Stimulated activated memory B cell treated with anti-CD40 and anti-IgM and Interleukin-4, amounts not matched to agents 10 μg/mL and 1 μg/mL and 100 μg/mL, for 72 hours (primary cell): ENCODE measurements at regions not wholly inside any gene's neighbourhood (a gene's known extent, or its start where the extent isn't known, plus 50 kb on each side); places are given as distances from the start of the nearest gene placed in this dataset.

Experiments used
- ATAC-seq: fragments of 150-1000 bp; cut with Tn5 transposase; 2 replicates; pipeline ENCODE4 v1.10.0; 2021
- H3K27ac Mint-ChIP-seq: one replicate; pipeline ENCODE4 v1.8.0; 2022; ENCODE audit warnings: mild to moderate bottlenecking, mixed read lengths
- H3K27me3 Mint-ChIP-seq: one replicate; pipeline ENCODE4 v1.8.0; 2022; ENCODE audit warnings: mixed read lengths
- H3K36me3 Mint-ChIP-seq: one replicate; pipeline ENCODE4 v1.8.0; 2022; ENCODE audit warnings: mixed read lengths
- H3K4me1 Mint-ChIP-seq: one replicate; pipeline ENCODE4 v1.8.0; 2022; ENCODE audit warnings: mixed read lengths
- H3K4me3 Mint-ChIP-seq: one replicate; pipeline ENCODE4 v1.8.0; 2022; ENCODE audit warnings: mild to moderate bottlenecking, moderate library complexity, mixed read lengths
- H3K9me3 Mint-ChIP-seq: one replicate; pipeline ENCODE4 v1.8.0; 2022; ENCODE audit warnings: mixed read lengths

DNA sequence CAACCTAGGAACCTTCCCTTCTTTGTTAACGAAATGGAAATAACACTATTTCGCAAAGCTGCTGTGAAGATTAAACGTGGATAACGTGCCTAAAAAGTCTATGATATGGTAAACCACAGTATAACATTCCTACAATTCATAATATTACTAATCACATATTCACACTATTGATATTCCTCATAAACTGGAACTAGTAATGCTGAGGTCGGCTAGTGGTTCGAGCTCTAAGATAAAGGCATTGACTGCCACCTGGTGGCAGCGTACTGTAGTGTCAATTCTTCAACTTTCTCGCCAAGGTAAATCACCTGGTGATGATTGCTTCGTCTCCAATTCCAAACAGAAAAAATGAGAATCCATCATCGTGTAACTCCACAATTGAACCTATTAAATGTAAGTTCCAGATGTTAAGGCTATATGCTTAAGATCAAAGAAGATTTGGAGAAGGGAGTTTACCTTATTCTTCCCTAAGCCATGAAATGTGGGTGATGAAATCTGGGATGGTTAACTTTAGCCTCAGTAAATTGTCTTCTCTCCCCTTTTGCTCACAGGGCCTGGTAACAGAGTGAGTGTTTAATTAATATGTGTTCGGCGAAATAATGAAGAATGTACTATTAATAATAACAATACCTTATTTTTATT lies 197.5 kb upstream of the TMEM132C start:
- no peaks in the 10 kb centered on the region for H3K36me3 Mint-ChIP-seq
- peaks cover 8% of the 10 kb centered on the region for H3K9me3 Mint-ChIP-seq
- H3K4me1 Mint-ChIP-seq: no peaks in the 10 kb centered on the region
- H3K27me3 Mint-ChIP-seq: peaks cover 7% of the 10 kb centered on the region
- no peak for ATAC-seq
- H3K27ac Mint-ChIP-seq: no peak overlapping the region
- no peak overlapping the region for H3K4me3 Mint-ChIP-seq

DNA sequence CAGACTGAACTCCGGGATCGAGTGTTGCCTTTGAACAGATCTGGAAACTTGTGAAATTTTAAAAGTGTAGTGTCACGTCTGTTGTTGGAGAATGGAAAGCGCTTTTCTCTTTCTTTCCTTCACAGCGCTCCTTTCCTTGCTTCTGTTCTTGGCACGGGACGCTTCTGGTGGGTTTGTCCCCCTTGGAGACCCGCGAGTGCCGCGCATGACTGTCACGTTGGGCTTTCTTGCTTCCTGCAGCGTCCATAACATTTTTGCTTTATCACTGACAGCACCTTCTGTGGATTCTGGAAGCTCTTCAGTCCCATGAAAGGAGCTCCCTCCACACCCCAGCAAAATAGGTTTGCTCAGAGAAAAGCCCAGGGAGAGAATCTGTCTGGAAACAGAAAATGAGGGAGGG lies 193.0 kb upstream of the TMEM132C start:
- Mint-ChIP-seq H3K9me3 (peaks cover 19% of the 10 kb centered on the region), H3K27ac (no peak overlapping the region), H3K27me3 (peaks cover 10% of the 10 kb centered on the region), H3K4me3 (no peak overlapping the region), H3K36me3 (no peaks in the 10 kb centered on the region), H3K4me1 (no peaks in the 10 kb centered on the region)
- ATAC-seq: no peak

DNA sequence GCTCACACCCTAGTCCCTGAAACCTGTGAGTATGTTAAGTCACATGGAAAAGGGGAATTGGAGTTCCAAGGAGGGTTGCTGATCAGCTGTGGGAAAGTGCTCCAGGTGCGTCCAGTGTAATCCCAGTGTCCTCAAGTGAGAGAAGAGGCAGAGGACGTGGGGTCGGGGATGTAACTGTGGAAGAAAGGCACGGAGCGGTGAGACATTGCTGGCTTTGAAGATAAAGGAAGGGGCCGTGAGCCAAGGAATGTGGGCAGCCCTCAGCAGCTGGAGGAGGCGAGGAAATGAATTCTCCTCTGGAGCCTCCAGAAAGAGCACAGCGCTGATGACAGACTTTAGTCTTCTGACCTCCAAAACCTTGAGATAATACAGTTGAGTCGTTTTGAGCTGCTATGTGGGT lies 191.6 kb upstream of the TMEM132C start:
- Mint-ChIP-seq H3K9me3 (peaks cover 16% of the 10 kb centered on the region), H3K27ac (no peak overlapping the region), H3K4me1 (no peaks in the 10 kb centered on the region), H3K27me3 (peaks cover 10% of the 10 kb centered on the region), H3K36me3 (no peaks in the 10 kb centered on the region), H3K4me3 (no peak overlapping the region)
- ATAC-seq: no peak

DNA sequence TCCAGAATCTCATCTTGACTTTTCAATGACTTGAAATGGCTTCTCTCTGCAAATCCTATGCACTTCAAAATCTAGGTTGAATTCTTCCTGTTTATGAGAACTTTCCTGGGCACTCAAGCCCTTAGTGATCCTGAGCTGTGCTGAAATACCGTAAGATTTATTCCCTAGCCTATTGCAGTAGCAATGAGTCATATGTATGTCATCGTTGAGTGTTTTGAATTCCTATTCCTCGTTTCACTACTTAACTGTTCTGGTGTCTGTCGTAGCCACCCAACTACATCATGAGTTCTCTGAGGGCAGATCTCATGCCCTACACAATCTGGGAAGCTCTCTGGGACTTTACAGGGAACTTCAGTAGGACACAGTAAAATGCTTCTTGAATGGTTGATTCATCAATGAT lies 190.8 kb upstream of the TMEM132C start:
- no peaks in the 10 kb centered on the region for H3K36me3 Mint-ChIP-seq
- peaks cover 16% of the 10 kb centered on the region for H3K9me3 Mint-ChIP-seq
- no peak overlapping the region for H3K27ac Mint-ChIP-seq
- no peaks in the 10 kb centered on the region for H3K4me1 Mint-ChIP-seq
- no peak overlapping the region for H3K4me3 Mint-ChIP-seq
- ATAC-seq: no peak
- peaks cover 10% of the 10 kb centered on the region for H3K27me3 Mint-ChIP-seq

DNA sequence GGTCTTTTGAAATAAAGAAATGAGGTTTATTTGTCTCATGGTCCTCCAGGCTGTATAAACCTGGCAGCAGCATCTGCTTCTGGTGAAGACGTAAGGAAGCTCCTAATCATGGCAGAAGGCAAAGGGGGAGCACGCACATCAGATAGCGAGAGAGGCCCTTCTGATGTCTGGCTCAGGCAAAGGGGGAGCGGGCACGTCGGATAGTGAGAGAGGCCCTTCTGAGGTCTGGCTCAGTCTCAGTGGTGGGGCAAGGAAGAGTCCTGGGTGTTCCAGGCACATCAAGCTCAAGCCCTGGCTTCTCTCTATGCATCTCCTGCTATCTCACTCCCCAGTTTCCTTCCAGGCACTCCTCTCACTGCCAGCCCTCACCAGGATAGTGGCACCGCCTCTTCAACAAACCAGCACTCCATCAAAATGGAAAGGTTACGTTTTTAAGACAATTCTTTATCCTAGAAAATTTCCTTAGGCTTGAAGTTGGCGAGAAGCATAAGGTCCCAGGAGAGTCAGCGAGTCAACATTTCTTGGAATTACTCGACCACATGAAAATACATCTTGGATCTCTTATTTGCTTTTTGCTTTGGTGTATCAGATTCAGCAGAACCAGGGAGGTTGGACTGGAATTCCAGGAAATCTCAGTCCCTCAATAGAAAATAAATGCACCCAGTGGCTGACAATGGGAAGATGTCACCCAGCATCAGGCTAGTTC lies 189.6 kb upstream of the TMEM132C start:
- Mint-ChIP-seq H3K9me3 (peaks cover 10% of the 10 kb centered on the region), H3K27me3 (peaks cover 10% of the 10 kb centered on the region), H3K27ac (no peak overlapping the region), H3K4me3 (no peak overlapping the region), H3K36me3 (no peaks in the 10 kb centered on the region), H3K4me1 (no peaks in the 10 kb centered on the region)
- no peak for ATAC-seq

DNA sequence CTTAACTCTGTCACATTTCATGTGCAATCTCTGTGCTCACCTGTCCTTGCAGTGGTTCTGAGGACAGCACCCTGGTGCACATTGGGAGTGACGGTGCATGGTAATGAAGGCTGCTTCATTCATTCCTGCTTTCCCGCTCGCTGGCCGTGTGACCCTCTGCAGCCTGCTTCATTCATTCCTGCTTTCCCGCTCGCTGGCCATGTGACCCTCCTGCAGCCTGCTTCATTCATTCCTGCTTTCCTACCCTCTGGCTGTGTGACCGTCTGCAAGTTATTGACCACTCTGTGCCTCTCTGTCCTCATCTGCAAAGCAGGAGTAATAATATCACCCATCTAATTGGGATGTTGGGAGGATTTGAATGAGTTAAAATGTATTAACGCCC lies 189.1 kb upstream of the TMEM132C start:
- H3K36me3 Mint-ChIP-seq: no peaks in the 10 kb centered on the region
- H3K27ac Mint-ChIP-seq: no peak overlapping the region
- H3K4me3 Mint-ChIP-seq: no peak overlapping the region
- peaks cover 10% of the 10 kb centered on the region for H3K9me3 Mint-ChIP-seq
- peaks cover 10% of the 10 kb centered on the region for H3K27me3 Mint-ChIP-seq
- no peak for ATAC-seq
- no peaks in the 10 kb centered on the region for H3K4me1 Mint-ChIP-seq

DNA sequence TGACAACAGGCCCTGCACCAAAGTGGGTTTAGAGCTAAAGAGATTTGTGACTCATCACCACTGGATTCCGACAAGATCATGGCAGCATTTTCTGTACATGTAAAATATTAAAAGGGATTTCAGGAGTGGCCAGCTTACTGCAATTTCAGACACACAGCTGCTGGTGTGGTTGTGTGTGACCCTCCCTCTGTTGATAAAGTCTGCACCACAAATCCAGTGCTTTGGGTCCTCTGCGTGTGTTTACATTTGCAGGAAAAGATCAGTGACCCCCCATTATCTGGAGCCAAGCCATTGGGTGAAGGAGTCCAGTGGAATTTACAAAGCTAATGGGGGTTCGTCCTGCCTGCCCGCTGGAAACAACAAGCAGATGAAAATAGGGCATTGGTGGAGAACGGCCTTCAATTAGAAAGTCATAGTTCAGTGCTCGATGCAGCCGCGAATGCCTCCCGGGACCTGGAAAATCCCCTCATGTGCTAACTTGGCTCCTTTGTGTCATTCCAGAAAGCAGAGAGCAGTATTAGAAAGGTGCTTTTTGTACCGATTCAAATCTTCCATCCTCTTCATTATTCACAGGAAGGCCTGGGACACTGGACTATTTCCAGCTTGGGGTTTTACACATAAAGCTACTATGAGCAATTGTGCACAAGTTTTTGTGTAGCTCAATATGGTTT lies 188.5 kb upstream of the TMEM132C start:
- no peaks in the 10 kb centered on the region for H3K4me1 Mint-ChIP-seq
- peaks cover 10% of the 10 kb centered on the region for H3K27me3 Mint-ChIP-seq
- no peaks in the 10 kb centered on the region for H3K36me3 Mint-ChIP-seq
- H3K9me3 Mint-ChIP-seq: peaks cover 10% of the 10 kb centered on the region
- no peak overlapping the region for H3K4me3 Mint-ChIP-seq
- no peak overlapping the region for H3K27ac Mint-ChIP-seq
- no peak for ATAC-seq

DNA sequence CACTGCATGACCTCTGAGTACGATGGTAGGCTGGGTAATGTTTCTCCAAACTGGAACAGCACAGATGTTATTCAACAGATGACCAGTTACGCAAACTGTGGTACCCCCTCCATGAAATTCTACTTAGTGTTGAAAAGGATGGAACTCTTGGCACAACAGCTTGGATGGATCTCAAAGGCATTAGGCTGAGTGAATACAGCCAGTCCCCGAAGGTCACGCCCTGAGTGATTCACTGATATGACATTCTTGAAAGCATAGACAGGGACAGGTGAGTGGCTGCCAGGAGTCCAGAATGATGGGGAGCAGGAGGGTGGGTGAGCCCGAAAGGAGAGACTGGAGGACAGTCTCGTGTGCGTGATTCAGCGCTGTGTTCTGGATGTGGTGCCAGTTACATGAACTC lies 187.5 kb upstream of the TMEM132C start:
- H3K4me1 Mint-ChIP-seq: no peaks in the 10 kb centered on the region
- no peak for ATAC-seq
- H3K27me3 Mint-ChIP-seq: peaks cover 10% of the 10 kb centered on the region
- peaks cover 10% of the 10 kb centered on the region for H3K9me3 Mint-ChIP-seq
- no peak overlapping the region for H3K27ac Mint-ChIP-seq
- no peaks in the 10 kb centered on the region for H3K36me3 Mint-ChIP-seq
- H3K4me3 Mint-ChIP-seq: no peak overlapping the region

DNA sequence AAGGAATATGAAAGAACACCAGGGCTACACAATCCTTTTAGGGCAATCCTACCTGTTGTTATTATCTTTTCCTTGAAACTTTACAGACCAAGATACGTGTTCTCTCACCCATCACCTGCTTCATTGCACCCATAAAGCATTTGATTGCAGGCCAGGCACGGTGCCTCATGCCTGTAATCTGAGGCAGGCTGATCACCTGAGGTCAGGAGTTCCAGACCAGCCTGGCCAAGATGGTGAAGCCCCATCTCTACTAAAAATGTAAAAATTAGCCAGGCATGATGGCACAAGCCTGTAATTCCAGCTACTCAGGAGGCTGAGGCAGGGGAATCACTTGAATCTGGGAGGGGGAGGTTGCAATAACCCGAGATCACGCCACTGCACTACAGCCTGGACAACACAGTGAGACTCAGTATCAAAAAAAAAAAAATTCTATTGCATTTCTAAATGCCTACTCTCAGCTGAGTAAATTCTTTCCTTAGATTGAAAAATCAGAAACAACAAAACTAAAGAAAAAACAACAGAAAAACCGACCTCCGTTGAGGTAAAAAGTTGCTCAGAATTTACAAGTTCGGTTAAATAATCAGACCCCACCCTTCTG lies 183.7 kb upstream of the TMEM132C start:
- Mint-ChIP-seq H3K27me3 (peaks cover 4% of the 10 kb centered on the region), H3K4me1 (no peaks in the 10 kb centered on the region), H3K27ac (no peak overlapping the region), H3K36me3 (no peaks in the 10 kb centered on the region), H3K4me3 (no peak overlapping the region), H3K9me3 (peaks cover 5% of the 10 kb centered on the region)
- ATAC-seq: no peak

DNA sequence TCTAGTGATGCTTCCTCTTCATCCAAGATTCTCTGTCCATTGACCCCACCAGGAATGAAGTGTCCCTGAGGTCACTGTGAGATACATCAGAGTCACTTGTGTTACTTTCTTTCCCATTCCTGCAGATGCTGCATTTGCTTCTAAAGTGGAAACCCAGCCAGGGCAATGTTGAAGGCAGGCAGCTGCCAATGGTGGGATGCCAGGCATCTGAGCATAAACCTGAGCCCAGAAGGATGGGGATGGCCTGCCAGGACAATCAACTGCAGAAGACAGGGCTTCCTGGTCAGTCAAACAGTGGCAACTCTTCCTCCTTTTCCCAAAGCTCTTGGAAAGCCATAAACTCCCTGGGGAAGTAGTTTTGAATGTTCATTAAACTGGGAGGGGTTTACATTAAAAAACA lies 178.0 kb upstream of the TMEM132C start:
- no peak overlapping the region for H3K27ac Mint-ChIP-seq

DNA sequence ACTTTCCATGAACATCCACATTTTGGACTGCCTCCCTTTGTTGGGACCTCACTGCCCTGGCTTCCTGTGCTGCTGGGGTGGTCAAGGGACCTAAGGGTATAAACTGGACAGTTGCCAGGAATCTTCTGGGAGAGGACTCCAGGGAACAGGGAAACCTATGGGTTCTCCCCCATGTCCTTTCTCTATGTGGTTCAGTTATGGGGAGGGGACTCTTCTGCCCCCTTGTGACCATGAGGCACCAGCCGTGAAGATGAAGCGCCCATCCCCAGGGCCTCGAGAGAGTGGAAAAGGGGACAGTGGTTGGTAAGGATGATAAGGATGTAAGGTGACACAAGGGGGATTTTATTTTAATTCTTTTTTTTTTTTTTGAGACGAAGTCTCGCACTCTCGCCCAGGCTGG lies 177.0 kb upstream of the TMEM132C start:
- H3K36me3 Mint-ChIP-seq: no peaks in the 10 kb centered on the region
- H3K4me3 Mint-ChIP-seq: no peak overlapping the region
- no peaks in the 10 kb centered on the region for H3K27me3 Mint-ChIP-seq
- peaks cover 9% of the 10 kb centered on the region for H3K9me3 Mint-ChIP-seq
- no peak for ATAC-seq
- H3K4me1 Mint-ChIP-seq: no peaks in the 10 kb centered on the region
- H3K27ac Mint-ChIP-seq: no peak overlapping the region

More for the DNA sequence above, 178.0 kb upstream of the TMEM132C start:
- Mint-ChIP-seq H3K9me3 (peaks cover 9% of the 10 kb centered on the region), H3K4me3 (no peak overlapping the region), H3K4me1 (no peaks in the 10 kb centered on the region), H3K36me3 (no peaks in the 10 kb centered on the region), H3K27me3 (no peaks in the 10 kb centered on the region)
- no peak for ATAC-seq

DNA sequence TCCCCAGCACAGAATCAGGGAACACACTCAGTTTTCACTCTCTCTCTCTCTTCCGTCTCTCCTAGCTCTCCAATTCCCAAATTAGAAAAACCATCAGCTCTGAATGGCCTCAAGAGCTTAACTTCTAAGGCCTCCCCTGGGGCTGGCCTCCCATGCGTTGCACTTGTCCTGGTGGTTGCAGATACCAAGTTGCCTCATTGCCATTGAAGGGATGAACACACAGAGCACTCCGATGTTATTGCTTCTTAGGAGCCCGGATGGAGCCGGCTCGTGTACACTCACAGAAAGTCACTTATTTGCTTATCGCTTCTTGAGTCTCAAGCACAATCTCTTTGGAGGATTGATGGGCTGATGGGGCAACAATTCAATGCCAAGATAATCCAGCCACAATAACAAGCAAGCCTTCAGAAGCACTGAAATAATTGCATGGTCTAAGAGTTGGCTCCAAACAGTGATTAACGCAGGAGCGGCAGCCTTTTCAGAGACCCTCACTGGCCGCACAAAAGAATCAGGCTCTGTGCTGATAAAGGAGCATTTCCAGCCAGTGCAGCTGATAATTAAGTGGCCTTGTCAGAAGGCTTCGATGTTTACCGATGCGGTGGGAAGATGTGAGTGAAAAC lies 175.8 kb upstream of the TMEM132C start:
- no peak overlapping the region for H3K27ac Mint-ChIP-seq
- no peaks in the 10 kb centered on the region for H3K27me3 Mint-ChIP-seq
- no peaks in the 10 kb centered on the region for H3K36me3 Mint-ChIP-seq
- H3K9me3 Mint-ChIP-seq: peaks cover 9% of the 10 kb centered on the region
- H3K4me3 Mint-ChIP-seq: no peak overlapping the region
- no peaks in the 10 kb centered on the region for H3K4me1 Mint-ChIP-seq
- no peak for ATAC-seq

DNA sequence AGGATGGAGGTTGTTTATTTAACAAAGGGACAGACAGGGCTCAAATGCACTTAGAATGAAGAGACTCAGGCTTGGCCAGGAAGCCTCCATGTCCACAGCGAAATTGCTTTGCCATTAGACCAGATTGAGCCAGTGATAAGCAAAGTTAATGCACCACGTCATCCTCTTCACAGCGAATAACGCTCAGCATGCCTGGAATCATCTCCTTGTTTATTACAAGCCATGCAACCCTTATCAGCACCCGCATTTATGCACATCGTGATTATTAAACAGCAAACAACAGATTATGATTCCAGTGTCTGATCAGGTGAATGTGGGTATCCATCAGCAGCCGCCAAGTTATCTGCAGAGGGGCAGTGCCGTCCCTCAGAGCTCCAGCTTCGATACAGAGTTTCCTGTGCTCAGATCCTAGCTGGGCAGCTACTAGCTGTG lies 175.0 kb upstream of the TMEM132C start:
- no peak for ATAC-seq
- Mint-ChIP-seq H3K36me3 (no peaks in the 10 kb centered on the region), H3K4me3 (no peak overlapping the region), H3K4me1 (no peaks in the 10 kb centered on the region), H3K27me3 (no peaks in the 10 kb centered on the region), H3K27ac (no peak overlapping the region), H3K9me3 (peaks cover 9% of the 10 kb centered on the region)

DNA sequence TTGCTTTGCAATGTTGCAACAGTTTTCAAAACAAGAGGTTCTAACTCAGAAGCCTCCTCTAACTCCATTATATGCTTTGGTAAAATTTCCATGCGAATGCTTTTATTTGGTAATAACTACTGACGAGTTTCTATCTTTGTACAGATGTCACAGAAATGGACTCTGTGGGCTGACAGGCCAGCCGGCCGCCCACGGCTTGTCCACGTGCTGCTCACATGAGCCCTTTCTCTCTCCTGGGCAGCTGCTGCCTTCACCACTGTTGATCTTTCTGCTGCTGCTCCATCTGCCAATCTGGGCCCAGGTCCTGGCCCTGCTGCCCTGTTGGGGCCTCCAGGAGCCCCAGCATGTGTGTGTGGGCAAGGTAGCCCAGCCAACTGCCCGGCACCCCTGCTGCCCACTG lies 168.2 kb upstream of the TMEM132C start:
- no peak for ATAC-seq
- H3K27me3 Mint-ChIP-seq: no peaks in the 10 kb centered on the region
- H3K27ac Mint-ChIP-seq: no peak overlapping the region
- H3K4me3 Mint-ChIP-seq: no peak overlapping the region
- H3K9me3 Mint-ChIP-seq: peaks cover 5% of the 10 kb centered on the region
- H3K36me3 Mint-ChIP-seq: no peaks in the 10 kb centered on the region
- no peaks in the 10 kb centered on the region for H3K4me1 Mint-ChIP-seq

DNA sequence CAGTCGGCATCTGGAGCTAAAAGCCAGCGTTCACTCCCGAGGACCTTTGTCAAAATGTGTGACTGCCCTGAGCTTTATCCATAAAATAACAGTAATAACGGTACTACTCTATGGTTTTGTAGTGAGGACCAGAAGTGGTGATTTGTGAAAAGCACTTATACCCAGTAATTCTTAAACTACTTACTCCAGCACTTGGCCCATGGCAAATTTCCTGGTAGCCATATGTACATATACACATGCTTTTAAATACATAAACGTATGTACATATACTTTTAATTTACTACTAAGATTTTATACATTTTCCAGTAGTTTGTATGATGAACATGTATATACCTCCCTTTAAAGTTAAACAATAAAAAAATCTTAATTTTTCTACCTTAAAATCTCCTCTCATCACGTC lies 163.8 kb upstream of the TMEM132C start:
- no peak overlapping the region for H3K4me3 Mint-ChIP-seq
- H3K36me3 Mint-ChIP-seq: no peaks in the 10 kb centered on the region
- H3K27ac Mint-ChIP-seq: no peak overlapping the region
- no peaks in the 10 kb centered on the region for H3K27me3 Mint-ChIP-seq
- no peaks in the 10 kb centered on the region for H3K4me1 Mint-ChIP-seq
- H3K9me3 Mint-ChIP-seq: peaks cover 5% of the 10 kb centered on the region
- no peak for ATAC-seq
